ENCODE measurements at regions not wholly inside any gene's neighbourhood (a gene's known extent, or its start where the extent isn't known, plus 50 kb on each side); places are given as distances from the start of the nearest gene placed in this dataset.
"Not testable (repeated sequence)": the region's sequence is repeated elsewhere in the genome, so short reads cannot be mapped to it uniquely, and the experiment has no call there.

DNA sequence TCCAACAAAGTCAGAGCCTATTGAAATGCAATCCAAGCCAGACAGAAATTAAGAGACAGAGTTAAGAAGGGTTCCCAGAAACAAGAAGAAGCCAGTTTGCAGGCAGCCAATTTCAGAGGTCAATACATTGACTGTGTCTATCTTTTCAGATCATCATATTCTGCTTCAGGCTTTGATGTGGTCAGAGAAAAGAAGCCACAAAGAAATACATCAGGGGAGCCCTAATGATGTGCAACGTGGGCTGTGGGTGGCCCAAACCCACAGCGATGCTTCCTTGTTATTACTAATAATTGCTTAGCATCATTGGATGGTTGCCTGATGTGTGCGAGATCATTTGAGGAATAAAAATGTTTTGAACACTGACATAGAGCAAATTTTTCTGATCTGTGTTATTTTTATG is 99.0 kb upstream of the DUSP21 start:
- Histone ChIP-seq H3K4me1 (no peaks in the 10 kb centered on the region), H3K4me3 (no peak overlapping the region), H3K9me3 (no peaks in the 10 kb centered on the region), H3K36me3 (no peaks in the 10 kb centered on the region), H3K27ac (no peak overlapping the region), H3K27me3 (peaks cover 0 to 3% of the 10 kb centered on the region in 2 donors)
- ATAC-seq (no peak), DNase-seq (no peak)
- intact Hi-C loops (cut with DNase I), result no loop called here
- WGBS (ENCODE audit: insufficient coverage, low coverage, low lambda C conversion rate, missing lambda C conversion rate), result 56% methylated on average over 3 of the region's 3 CpGs
- TF ChIP-seq, protein P1, sequence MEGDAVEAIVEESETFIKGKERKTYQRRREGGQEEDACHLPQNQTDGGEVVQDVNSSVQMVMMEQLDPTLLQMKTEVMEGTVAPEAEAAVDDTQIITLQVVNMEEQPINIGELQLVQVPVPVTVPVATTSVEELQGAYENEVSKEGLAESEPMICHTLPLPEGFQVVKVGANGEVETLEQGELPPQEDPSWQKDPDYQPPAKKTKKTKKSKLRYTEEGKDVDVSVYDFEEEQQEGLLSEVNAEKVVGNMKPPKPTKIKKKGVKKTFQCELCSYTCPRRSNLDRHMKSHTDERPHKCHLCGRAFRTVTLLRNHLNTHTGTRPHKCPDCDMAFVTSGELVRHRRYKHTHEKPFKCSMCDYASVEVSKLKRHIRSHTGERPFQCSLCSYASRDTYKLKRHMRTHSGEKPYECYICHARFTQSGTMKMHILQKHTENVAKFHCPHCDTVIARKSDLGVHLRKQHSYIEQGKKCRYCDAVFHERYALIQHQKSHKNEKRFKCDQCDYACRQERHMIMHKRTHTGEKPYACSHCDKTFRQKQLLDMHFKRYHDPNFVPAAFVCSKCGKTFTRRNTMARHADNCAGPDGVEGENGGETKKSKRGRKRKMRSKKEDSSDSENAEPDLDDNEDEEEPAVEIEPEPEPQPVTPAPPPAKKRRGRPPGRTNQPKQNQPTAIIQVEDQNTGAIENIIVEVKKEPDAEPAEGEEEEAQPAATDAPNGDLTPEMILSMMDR (IDR thresholded peaks at IDR 0.05), result no peak
- TF ChIP-seq POLR2A (IDR thresholded peaks at IDR 0.05), result no peak

DNA sequence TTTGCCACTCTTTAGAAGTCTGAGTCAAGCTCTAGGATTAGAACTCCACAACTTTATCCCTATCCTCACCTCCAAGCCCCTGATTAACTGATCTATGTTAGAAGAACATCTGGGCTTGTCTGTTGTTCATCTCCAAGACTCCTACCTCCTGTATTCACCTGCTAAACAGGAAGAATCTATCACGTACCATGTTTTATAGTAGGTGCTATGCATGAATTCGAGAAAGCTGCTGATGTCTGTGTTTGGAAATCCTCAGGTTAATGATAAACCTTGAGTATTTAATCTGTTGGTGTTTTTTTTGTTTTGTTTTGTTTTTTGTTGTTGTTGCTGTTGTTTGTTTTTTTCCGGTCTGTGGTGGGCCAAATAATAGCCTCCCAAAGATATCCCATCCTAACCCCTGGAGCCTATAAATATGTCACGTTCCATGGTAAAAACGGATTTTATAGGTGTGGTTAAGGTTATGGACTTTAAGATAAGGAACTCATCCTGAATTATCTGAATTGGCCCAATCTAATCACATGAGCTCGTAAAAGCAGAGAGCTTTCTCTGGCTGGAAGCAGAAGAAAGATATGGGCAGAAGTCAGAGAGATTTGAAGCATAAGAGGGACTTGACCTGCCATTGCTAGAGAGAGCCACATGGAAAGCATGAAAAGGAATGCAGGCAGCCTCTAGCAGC is 101.2 kb upstream of the DUSP21 start:
- H3K4me1 ChIP-seq, result no peaks in the 10 kb centered on the region
- H3K36me3 ChIP-seq, result no peaks in the 10 kb centered on the region
- H3K4me3 ChIP-seq, result no peak overlapping the region
- H3K27ac ChIP-seq, result no peak overlapping the region
- no peak for TF ChIP-seq POLR2A (IDR thresholded peaks at IDR 0.05)
- TF ChIP-seq, protein P1 (IDR thresholded peaks at IDR 0.05), result no peak
- peaks cover 0 to 3% of the 10 kb centered on the region in 2 donors for H3K27me3 ChIP-seq
- WGBS (ENCODE audit: insufficient coverage, low coverage, low lambda C conversion rate, missing lambda C conversion rate), result 52% methylated on average over 6 of the region's 6 CpGs
- no peaks in the 10 kb centered on the region for H3K9me3 ChIP-seq
- intact Hi-C loops (cut with DNase I), result no loop called here
- DNase-seq (no peak), ATAC-seq (no peak)

DNA sequence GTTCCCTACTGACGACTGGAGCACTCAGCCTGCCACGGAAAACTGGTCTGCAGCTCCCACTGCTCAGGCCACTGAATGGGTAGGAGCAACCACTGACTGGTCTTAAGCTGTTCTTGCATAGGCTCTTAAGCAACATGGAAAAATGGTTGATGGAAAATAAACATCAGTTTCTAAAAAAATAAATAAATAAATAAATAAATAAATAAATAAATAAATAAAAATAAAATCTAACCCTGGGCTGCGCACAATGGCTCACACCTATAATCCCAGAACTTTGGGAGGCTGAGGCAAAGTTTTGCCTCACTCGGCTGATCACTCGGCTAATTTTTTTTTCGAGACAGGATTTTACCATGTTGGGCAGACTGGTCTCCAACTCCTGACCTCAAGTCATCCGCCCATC is 102.0 kb upstream of the DUSP21 start:
- H3K36me3 ChIP-seq; ATAC-seq; intact Hi-C loops (cut with DNase I); H3K4me3 ChIP-seq; H3K27me3 ChIP-seq; H3K27ac ChIP-seq; DNase-seq; H3K4me1 ChIP-seq; H3K9me3 ChIP-seq: not testable (repeated sequence)
- 67% methylated on average over 5 of the region's 7 CpGs for WGBS (ENCODE audit: insufficient coverage, low coverage, low lambda C conversion rate, missing lambda C conversion rate)

DNA sequence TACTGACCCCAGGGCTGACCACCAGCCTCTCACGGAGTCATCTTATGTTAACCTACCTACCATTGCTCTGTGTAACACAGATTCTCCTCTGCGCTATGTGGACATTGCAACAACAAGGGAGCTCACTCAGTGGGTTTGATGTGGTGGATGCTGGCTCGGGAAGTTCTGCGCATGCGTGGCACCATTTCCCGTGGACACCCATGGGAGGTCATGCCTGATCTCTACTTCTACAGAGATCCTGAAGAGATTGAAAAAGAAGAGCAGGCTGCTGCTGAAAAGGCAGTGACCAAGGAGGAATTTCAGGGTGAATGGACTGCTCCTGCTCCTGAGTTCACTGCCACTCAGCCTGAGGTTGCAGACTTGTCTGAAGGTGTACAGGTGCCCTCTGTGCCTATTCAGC is 102.4 kb upstream of the DUSP21 start:
- DNase-seq; intact Hi-C loops (cut with DNase I); H3K27ac ChIP-seq; H3K4me1 ChIP-seq; H3K27me3 ChIP-seq; ATAC-seq; H3K36me3 ChIP-seq; H3K4me3 ChIP-seq; H3K9me3 ChIP-seq: not testable (repeated sequence)
- no CpG with 5 or more reads among the region's 6 CpGs for WGBS (ENCODE audit: insufficient coverage, low coverage, low lambda C conversion rate, missing lambda C conversion rate)

DNA sequence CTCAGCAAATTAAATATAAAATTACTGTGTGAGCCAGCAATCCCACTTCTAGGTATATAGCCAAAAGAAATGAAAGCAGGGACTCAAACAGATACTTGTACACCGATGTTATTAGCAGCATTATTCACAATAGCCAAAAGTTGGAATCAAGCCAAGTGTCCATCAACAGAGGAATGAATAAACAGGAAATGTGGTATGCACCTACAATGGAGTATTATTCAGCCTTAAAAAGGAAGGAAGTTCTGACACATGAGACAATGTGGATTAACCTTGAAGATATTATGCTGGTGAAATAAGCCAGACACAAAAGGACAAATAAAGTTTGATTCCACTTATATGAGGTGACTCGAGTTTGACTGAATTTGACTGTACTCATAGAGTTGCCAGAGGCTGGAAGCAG is 108.3 kb upstream of the DUSP21 start:
- 66% methylated on average over 2 of the region's 2 CpGs for WGBS (ENCODE audit: insufficient coverage, low coverage, low lambda C conversion rate, missing lambda C conversion rate)
- no peak overlapping the region for H3K27ac ChIP-seq
- H3K4me1 ChIP-seq, result no peaks in the 10 kb centered on the region
- H3K4me3 ChIP-seq, result no peak overlapping the region
- TF ChIP-seq POLR2A (IDR thresholded peaks at IDR 0.05), result no peak
- TF ChIP-seq, protein P1 (IDR thresholded peaks at IDR 0.05), result no peak
- H3K36me3 ChIP-seq, result no peaks in the 10 kb centered on the region
- intact Hi-C loops (cut with DNase I), result no loop called here
- H3K9me3 ChIP-seq, result no peaks in the 10 kb centered on the region
- DNase-seq (no peak), ATAC-seq (no peak)
- no peaks in the 10 kb centered on the region for H3K27me3 ChIP-seq

DNA sequence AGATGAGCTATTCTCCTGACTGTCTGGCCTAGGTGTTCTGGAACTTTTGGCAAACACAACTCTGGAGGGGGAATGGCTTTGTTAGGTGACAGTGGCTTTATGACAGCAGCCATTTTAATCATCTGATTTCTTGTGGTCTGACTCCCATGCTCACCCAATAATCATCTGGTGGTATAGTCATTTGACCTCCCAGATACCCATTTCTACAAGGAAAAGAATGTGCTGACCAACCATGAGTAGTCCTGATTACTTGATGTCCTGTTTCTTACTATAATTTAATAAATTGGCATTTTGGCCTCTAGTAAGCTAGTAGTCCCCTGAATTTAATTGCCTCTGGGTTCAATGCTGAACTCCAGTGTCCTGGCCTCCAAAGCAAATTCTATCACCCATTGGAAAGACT is 109.9 kb upstream of the DUSP21 start:
- no peaks in the 10 kb centered on the region for H3K36me3 ChIP-seq
- intact Hi-C loops (cut with DNase I), result no loop called here
- H3K4me1 ChIP-seq, result no peaks in the 10 kb centered on the region
- no peaks in the 10 kb centered on the region for H3K27me3 ChIP-seq
- TF ChIP-seq, protein P1 (IDR thresholded peaks at IDR 0.05), result no peak
- TF ChIP-seq POLR2A (IDR thresholded peaks at IDR 0.05), result no peak
- H3K9me3 ChIP-seq, result no peaks in the 10 kb centered on the region
- no peak overlapping the region for H3K27ac ChIP-seq
- DNase-seq (no peak), ATAC-seq (no peak)
- H3K4me3 ChIP-seq, result no peak overlapping the region
